Sigmoid colon (tissue), 6 donors: ENCODE measurements at regions not wholly inside any gene's neighbourhood (a gene's known extent, or its start where the extent isn't known, plus 50 kb on each side); places are given as distances from the start of the nearest gene placed in this dataset.

ENCODE experiments used
- DNase-seq: peaks from one replicate; pipeline ENCODE4 v3.0.0-alpha.2; 2019
- H3K27ac ChIP-seq, 4 donors: fragments of 200-600 bp; sonication (generic); one replicate each; pipeline ENCODE4 v1.5.1; 2016 to 2019; ENCODE audit warnings: mild to moderate bottlenecking in 1 of 4
- H3K27me3 ChIP-seq, 3 donors: fragments of 200-600 bp; sonication (generic); one replicate each; pipeline ENCODE4 v1.5.1; 2019; ENCODE audit warnings: mild to moderate bottlenecking in 1 of 3
- H3K36me3 ChIP-seq, 4 donors: fragments of 200-600 bp; sonication (generic); one replicate each; pipeline ENCODE4 v1.5.1; 2016 to 2019
- H3K4me1 ChIP-seq, 4 donors: fragments of 200-600 bp; sonication (generic); one replicate each; pipeline ENCODE4 v1.5.1; 2017 to 2019
- H3K4me3 ChIP-seq, 4 donors: fragments of 200-600 bp; sonication (generic); one replicate each; pipeline ENCODE4 v1.5.1; 2017 to 2019; ENCODE audit warnings: mild to moderate bottlenecking in 2 of 4, moderate library complexity in 1 of 4
- H3K9me3 ChIP-seq, 4 donors: fragments of 200-600 bp in 3 of 4; sonication (generic) in 3 of 4; one replicate each; pipeline versions ENCODE4 v1.5.1 to v1.6.1; 2013 to 2019
- EP300 ChIP-seq, 4 donors: sonication (generic); formaldehyde crosslinking; IDR thresholded peaks; one replicate each; pipeline ENCODE4 v1.6.1; 2017; ENCODE audit warnings: antibody characterized with exemption in 4 of 4
- POLR2A ChIP-seq, 2 donors: fragments of 450-650 bp; IDR thresholded peaks; one replicate each; pipeline ENCODE4 v1.6.1; 2016; ENCODE audit warnings: antibody characterized with exemption in 2 of 2, mild to moderate bottlenecking in 2 of 2, moderate library complexity in 2 of 2
- POLR2AphosphoS5 ChIP-seq, 4 donors: sonication (generic); formaldehyde crosslinking; IDR thresholded peaks; one replicate each; pipeline ENCODE4 v1.6.1; 2017; ENCODE audit warnings: antibody characterized with exemption in 4 of 4
- WGBS, 2 donors: extraction: QIAGEN DNeasy Blood & Tissue Kit; methylation state at CpG; one replicate each; pipeline ENCODE4 v1.1.7; 2013; 5-methylcytosine and 5-hydroxymethylcytosine counted together
- intact Hi-C: fragments of 100-400 bp; cut with DNase I; formaldehyde crosslinking; loops from one replicate; pipeline ENCODE4 v1.15.1; 2023
- TF ChIP-seq, protein P1 (sequence below), 4 experiments: fragments of 450-650 bp in 3 of 4; fragments of 200-600 bp in 1 of 4; IDR thresholded peaks; one replicate each; pipeline ENCODE4 v1.5.1; 2016 to 2019; ENCODE audit warnings: antibody characterized with exemption in 4 of 4, mild to moderate bottlenecking in 3 of 4, moderate library complexity in 2 of 4
- donor health status: healthy with polysubstance abuse.
- donor health status: healthy.

DNA sequence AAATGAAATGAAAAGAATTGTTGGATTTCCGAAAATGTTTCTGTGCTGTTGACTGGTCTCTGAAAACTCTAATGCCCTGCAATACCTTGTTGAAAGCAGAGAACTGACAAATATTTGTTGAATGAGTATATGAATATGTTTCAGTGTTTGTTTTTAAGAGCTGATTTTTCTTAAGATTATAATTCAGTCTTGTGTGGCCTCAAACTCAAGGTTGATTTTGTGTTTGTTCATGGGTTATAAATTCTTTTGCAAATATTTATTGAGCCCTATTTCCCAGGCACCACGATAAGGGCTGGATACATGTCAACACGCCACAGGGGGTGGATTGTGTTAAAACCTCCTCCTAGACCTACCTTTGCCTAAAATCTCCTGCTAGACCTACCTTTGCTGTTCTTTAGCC, 203.9 kb upstream of the PLPP4 start:
- H3K4me1 ChIP-seq = no peaks in the 10 kb centered on the region
- H3K27ac ChIP-seq = no peak overlapping the region
- no peak overlapping the region for H3K4me3 ChIP-seq
- H3K27me3 ChIP-seq = no peaks in the 10 kb centered on the region
- no peaks in the 10 kb centered on the region for H3K9me3 ChIP-seq
- intact Hi-C loops = no loop called here
- no peak for DNase-seq
- no peaks in the 10 kb centered on the region for H3K36me3 ChIP-seq
- 26 to 65% methylated on average over 3 of the region's 3 CpGs for WGBS, 2 donors
- no peak for TF ChIP-seq POLR2AphosphoS5 (IDR thresholded peaks at IDR 0.05)
- TF ChIP-seq, protein P1, sequence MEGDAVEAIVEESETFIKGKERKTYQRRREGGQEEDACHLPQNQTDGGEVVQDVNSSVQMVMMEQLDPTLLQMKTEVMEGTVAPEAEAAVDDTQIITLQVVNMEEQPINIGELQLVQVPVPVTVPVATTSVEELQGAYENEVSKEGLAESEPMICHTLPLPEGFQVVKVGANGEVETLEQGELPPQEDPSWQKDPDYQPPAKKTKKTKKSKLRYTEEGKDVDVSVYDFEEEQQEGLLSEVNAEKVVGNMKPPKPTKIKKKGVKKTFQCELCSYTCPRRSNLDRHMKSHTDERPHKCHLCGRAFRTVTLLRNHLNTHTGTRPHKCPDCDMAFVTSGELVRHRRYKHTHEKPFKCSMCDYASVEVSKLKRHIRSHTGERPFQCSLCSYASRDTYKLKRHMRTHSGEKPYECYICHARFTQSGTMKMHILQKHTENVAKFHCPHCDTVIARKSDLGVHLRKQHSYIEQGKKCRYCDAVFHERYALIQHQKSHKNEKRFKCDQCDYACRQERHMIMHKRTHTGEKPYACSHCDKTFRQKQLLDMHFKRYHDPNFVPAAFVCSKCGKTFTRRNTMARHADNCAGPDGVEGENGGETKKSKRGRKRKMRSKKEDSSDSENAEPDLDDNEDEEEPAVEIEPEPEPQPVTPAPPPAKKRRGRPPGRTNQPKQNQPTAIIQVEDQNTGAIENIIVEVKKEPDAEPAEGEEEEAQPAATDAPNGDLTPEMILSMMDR (IDR thresholded peaks at IDR 0.05) = no peak
- no peak for TF ChIP-seq POLR2A (IDR thresholded peaks at IDR 0.05)
- TF ChIP-seq EP300 (IDR thresholded peaks at IDR 0.05) = no peak

DNA sequence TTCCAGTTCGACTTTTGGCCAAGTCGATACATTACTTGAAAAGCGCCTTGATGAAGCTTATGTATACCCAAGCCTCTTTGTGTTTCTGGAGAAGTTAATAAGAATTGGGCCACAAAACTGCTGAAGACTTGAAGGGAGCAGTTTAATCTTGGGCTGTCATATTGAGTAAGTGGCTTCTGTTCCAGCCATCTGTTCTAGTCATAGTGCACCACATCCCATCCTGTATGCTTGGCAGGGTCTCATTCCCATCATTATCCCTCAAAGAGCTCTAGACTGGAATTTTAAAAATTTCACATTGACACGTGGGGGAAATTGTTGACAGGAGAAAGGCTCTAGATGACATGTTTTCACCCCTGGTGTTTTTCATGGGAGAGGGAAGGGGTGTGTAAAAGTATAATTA, 196.6 kb upstream of the PLPP4 start:
- no peaks in the 10 kb centered on the region for H3K9me3 ChIP-seq
- no peak for DNase-seq
- H3K27ac ChIP-seq = no peak overlapping the region
- intact Hi-C loops = no loop called here
- H3K4me1 ChIP-seq = no peaks in the 10 kb centered on the region
- no peaks in the 10 kb centered on the region for H3K36me3 ChIP-seq
- TF ChIP-seq, protein P1 (IDR thresholded peaks at IDR 0.05) = no peak
- TF ChIP-seq EP300 (IDR thresholded peaks at IDR 0.05) (no peak), POLR2A (IDR thresholded peaks at IDR 0.05) (no peak)
- WGBS, 2 donors = 80 to 84% methylated on average over 4 of the region's 4 CpGs
- no peaks in the 10 kb centered on the region for H3K27me3 ChIP-seq
- H3K4me3 ChIP-seq = no peak overlapping the region

DNA sequence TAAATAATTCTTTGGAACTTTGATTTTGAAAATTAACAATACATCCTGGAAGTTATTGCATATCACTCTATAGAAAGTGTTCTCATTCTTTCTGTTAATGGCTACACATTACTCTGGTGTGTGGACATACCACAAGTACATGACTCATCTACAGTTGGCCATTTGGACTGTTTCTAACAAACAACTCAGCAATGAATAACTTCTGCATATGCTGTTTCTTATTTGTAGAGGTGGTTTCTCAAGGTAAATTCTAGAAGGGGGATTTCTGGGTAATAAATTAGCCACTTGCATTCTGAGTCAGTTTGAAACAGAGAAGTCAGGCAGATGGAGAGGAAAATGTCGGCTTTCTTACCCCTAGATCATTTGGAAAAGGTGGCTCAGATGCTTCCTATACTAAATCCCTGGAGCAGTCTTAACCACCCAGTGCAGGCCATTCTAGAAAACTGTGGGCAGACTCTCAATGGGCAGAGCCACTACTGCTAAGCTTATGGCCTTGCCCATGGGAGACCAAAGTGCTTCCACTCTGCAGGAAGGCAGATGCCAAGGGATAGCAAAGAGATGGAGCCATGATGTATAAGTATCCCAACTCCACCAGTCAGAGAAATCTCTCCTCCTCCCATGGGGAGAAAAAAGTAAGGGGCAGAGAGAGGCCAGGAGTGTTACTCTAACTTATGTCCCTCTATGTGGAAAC, 194.0 kb upstream of the PLPP4 start:
- intact Hi-C loops = no loop called here
- H3K4me3 ChIP-seq = no peak overlapping the region
- no peak for DNase-seq
- no peaks in the 10 kb centered on the region for H3K9me3 ChIP-seq
- TF ChIP-seq EP300 (IDR thresholded peaks at IDR 0.05) = no peak
- no peak for TF ChIP-seq POLR2AphosphoS5 (IDR thresholded peaks at IDR 0.05)
- TF ChIP-seq, protein P1 (IDR thresholded peaks at IDR 0.05) = no peak
- TF ChIP-seq POLR2A (IDR thresholded peaks at IDR 0.05) = no peak
- H3K27me3 ChIP-seq = no peaks in the 10 kb centered on the region
- no peak overlapping the region for H3K27ac ChIP-seq
- WGBS, 2 donors = 74 to 91% methylated on average over 1 of the region's 1 CpG
- no peaks in the 10 kb centered on the region for H3K4me1 ChIP-seq
- H3K36me3 ChIP-seq = no peaks in the 10 kb centered on the region

DNA sequence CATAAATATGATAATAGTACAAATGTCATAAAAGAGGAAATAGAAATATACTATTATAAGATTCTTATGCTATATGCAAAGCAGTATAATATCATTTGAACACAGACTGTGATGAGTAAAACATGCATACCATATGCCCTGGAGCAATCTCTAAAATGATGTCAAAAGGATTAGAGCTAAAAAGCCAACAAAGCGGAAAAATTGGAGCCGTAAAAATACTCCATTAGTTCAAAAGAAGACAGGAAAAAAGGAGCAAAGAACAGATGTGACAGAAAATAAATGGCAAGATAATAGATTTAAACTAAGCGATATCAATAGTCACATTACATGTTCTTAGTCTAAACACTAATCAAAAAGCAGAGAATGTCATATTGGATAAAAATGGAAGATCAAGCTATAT, 191.0 kb upstream of the PLPP4 start:
- no peaks in the 10 kb centered on the region for H3K4me1 ChIP-seq
- H3K27me3 ChIP-seq = no peaks in the 10 kb centered on the region
- H3K9me3 ChIP-seq = no peaks in the 10 kb centered on the region
- no peak for DNase-seq
- WGBS, 2 donors = 95 to 96% methylated on average over 3 of the region's 3 CpGs
- no peaks in the 10 kb centered on the region for H3K36me3 ChIP-seq
- no peak overlapping the region for H3K4me3 ChIP-seq
- intact Hi-C loops = no loop called here
- TF ChIP-seq EP300 (IDR thresholded peaks at IDR 0.05) (no peak), POLR2A (IDR thresholded peaks at IDR 0.05) (no peak), POLR2AphosphoS5 (IDR thresholded peaks at IDR 0.05) (no peak)
- TF ChIP-seq, protein P1 (IDR thresholded peaks at IDR 0.05) = no peak
- H3K27ac ChIP-seq = no peak overlapping the region

DNA sequence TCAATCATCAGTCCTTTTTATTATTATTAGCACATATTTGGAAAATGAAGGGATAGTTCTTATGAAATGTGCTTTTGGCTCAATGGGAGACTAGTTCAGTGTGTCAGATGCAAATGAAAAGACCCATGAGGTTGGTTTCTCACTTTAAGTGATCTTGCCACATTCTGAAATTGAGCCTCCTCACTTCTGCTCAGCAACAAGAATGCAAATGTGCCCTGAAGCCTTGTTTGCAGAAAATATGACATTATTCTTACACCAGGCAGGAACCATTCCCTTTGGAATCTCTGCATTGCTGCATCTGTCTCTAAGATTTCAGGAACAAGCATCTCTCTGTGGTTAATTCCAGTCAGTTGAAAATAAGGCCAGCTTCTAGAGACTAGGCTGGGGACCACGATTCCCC, 186.1 kb upstream of the PLPP4 start:
- H3K27ac ChIP-seq = no peak overlapping the region
- no peak for DNase-seq
- 48 to 74% methylated on average over 1 of the region's 1 CpG for WGBS, 2 donors
- no peak overlapping the region for H3K4me3 ChIP-seq
- no peaks in the 10 kb centered on the region for H3K4me1 ChIP-seq
- intact Hi-C loops = no loop called here
- no peaks in the 10 kb centered on the region for H3K36me3 ChIP-seq
- no peaks in the 10 kb centered on the region for H3K27me3 ChIP-seq
- TF ChIP-seq EP300 (IDR thresholded peaks at IDR 0.05) (no peak), POLR2AphosphoS5 (IDR thresholded peaks at IDR 0.05) (no peak), POLR2A (IDR thresholded peaks at IDR 0.05) (no peak)
- TF ChIP-seq, protein P1 (IDR thresholded peaks at IDR 0.05) = no peak
- no peaks in the 10 kb centered on the region for H3K9me3 ChIP-seq
